8988T (cell line): ENCODE measurements at regions not wholly inside any gene's neighbourhood (a gene's known extent, or its start where the extent isn't known, plus 50 kb on each side); places are given as distances from the start of the nearest gene placed in this dataset.
"Not testable (repeated sequence)": the region's sequence is repeated elsewhere in the genome, so short reads cannot be mapped to it uniquely, and the experiment has no call there.

Experiments used
- DNase-seq: peaks from one replicate; pipeline ENCODE4 v3.0.0; 2011

GRCh38 chr13:44778761-44779484, 202.8 kb upstream of the TSC22D1 start:
- DNase-seq = no peak

GRCh38 chr13:44775290-44775689, 199.2 kb upstream of the TSC22D1 start:
- not testable (repeated sequence) for DNase-seq

DNA sequence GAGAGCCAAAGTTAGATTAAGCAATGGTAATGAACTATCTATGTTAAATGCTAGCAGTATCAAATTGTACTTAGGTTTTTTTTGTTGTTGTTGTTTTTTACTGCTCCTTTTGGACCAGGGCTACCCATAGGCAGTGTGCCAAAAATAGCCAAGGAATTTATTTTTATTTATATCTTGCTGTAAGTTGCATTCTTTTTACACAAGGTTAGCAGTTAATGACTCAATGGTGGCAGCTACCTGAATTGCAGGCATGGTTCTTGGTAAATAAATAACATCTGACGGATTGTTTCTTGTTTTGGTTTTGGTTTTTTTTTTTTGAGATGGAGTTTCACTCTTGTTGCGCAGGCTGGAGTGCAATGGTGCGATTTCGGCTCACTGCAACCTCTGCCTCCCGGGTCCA, 194.8 kb upstream of the TSC22D1 start:
- DNase-seq = no peak

GRCh38 chr13:44769686-44770085, 193.6 kb upstream of the TSC22D1 start:
- DNase-seq = no peak

GRCh38 chr13:44768775-44769581, 192.8 kb upstream of the TSC22D1 start:
- DNase-seq = no peak

- DNase-seq = no peak
Observed at GRCh38 chr13:44768239-44768638, 192.1 kb upstream of the TSC22D1 start.

DNA sequence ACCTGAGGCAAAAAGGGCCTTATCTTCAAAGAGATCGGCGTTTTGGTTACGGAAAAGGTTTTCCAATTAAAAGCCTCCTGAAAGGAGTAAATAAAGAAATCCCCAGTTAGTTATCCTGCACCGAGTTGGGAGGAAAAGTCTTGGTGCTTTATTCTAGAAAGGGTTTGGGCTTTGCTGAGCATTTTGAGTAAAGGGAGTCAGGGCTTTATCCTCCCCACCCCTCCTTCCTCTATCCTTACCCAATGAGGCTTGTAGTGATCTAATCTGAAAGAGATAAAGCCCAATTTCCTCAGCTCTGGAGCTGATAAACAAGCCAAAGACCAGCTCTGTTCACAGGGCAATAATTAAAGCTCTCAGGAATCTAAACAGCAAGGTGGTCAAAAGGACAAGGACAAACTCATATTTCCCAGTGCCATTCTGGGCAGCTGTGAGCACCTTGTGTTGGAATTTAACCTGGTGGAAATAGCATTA, 188.9 kb upstream of the TSC22D1 start:
- no peak for DNase-seq

DNA sequence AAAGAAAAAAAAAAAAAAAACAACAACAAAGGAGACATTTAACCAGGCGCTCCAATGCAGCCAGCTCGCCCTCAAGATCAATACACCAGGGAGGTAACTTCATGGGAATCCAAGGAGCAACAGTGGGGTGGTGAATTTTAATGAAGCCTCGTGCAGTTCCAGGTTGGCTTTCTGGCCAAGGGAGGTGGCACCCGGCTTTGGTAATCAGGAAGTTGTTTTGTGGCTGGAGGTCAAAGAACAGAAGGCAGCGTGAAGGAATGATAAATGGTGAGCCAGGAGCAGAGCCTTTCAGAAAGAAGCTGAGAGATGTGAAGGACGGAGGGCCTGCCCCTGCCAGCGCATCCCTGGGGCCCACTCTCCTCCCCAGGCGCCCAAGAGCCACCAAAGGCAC, 188.2 kb upstream of the TSC22D1 start:
- DNase-seq = no peak

DNA sequence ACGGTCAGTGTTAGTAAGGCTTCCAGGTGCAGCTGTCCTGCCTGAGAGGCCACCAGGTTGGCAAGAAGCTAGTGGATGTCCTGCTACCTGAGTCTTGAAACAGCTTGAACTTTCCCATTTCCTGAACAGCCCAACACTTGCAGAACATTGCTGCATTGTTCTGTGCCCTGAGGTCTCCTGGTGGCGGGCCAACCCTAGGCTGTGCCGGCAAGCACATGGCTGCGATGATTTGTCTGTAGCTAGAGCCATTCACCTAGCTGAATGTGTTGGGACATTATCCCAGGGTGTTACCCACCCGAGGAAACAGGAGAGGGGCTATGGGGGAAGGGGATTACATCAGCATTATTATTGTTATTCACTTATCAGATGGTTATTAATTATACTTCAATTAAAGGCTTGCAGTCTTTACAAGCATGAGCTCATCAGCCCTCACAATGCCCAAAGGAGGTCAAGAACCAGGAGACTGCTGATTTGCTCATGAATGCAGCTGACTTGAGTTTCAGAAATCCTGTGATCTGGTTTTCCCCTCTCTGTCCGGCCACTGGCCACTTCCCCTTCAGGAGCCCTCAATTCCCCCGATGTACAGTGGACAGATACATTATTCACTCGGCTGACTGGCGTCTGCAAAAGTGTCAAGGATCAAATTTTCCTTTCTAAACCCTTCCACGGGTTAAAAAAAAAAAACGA, 187.6 kb upstream of the TSC22D1 start:
- no peak for DNase-seq

GRCh38 chr13:44762911-44763310, 186.8 kb upstream of the TSC22D1 start:
- DNase-seq = no peak

- DNase-seq = no peak
Observed at GRCh38 chr13:44760434-44760833, 184.3 kb upstream of the TSC22D1 start.

DNA sequence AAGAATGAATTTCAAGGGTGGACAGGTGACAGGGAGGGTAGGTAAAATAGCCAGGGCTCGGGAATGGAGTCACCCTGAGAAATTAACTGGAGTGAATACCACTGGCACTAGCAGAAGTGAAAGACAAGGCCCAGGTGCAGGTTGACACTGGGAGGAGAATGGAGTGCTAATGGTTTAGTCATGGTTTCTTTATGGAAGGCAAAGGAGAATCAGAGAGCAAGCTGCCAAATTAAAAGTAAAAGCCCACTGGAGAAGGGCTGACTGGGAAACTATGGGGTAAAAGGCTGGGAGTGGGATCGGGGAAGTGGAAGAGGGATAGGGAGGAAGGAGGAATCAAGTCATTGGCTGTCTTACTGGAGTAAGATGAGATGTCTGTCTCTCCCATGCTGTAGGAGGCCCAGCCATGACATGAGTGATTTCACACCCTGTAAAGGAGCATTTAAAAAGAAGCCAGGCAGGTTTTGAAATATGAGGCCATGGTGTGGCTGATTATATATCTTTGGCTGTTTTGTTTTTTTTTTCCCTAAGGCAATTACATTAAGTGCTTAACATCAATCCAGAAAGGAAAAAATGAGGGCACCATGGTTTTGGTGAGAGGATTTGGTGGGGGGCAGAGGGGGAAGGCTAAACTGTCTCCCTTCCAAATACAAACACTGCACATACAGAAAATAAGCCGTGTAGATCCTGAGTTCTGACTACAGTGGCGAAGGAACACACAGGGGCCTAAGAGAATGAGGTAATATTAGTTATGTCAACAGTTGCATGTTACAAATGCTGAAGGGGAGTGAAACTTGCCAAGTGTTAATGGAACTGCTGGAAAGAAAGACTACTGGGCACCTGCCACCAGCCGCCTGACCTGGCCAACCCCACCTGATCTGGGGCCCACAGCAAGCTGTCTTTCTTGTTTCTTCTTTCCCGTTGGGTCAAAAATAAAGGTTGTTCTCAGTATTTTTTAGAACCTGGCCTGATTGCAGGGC, 183.5 kb upstream of the TSC22D1 start:
- DNase-seq = no peak

DNA sequence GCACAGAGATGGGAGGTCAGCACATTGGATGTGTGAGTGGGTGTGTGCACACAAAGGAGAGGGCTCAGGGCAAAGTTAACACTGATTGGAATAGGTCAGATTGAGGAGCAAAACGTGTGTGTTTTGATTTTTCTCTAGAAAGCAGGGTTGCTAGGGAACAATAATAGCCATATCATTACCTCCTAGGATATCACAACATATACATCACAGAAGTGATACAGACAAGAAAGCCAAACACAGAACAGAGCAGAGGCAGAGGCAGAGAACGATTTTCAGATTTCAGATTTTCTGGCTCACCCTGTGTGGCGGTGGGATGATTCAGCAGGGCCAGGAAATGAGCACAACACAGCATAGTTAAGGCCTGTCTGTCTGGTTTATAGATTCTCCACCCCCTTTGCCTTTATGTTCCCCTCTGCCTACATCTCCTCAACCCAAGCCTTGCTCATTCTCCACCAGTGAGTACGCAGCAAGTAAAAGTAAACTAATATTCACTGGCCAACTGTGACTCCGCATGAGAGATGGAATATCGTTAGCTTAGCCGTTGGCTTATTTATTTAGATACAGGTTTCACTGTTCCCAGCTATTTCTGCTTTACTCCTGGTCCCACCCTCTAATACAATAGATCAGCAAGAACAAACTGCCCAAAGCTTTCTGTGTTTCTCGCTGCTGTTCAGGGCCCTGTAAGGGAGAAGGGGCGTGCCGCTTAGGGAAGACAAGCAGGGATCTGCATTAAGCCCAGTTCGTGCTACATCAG, 182.7 kb upstream of the TSC22D1 start:
- no peak for DNase-seq

DNA sequence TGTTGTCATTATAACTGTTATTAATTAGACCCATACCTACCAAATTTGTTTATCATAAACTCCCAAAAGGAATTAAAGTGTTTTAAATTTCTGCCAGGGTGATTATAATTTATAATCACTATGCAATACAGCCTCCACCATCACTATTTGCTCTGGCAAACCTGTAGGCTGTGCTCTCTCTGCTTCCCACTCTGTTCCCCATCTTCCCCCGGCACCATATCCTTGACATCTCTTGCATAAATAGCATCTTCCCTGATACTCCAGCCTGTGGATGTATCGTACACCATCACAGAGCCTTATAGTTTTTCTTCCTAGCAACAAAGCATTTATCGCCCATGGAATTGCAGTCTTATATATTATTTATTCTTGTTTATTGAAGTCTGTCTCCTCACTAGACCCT, 181.5 kb upstream of the TSC22D1 start:
- no peak for DNase-seq

DNA sequence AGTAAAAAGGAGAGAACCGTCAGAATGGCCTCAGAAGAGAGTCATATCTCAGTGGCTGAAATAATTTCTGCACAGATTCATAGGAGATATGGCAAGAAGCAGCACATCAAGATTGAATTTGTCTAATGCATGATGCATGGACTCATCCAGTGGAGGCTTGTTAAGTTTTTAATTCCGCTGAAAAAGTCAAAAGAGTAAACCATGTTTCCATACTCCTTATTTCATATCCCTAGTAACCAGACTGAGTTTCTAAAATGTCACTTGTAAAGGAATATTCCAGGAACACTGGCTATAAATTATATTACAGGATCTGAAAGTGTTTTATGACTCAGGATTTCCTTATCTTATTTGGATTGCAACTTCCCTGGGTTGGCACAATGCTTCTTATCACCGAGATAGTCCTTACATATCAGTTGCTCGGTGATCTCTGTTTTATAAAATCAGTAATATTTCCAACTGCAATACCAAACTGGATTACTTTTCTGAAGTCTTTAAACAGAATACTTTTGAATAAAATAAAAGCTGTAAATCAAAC, 180.2 kb upstream of the TSC22D1 start:
- DNase-seq = no peak

- DNase-seq = no peak
Observed at GRCh38 chr13:44755872-44756271, 179.7 kb upstream of the TSC22D1 start.

GRCh38 chr13:44752164-44752563, 176.0 kb upstream of the TSC22D1 start:
- no peak for DNase-seq

DNA sequence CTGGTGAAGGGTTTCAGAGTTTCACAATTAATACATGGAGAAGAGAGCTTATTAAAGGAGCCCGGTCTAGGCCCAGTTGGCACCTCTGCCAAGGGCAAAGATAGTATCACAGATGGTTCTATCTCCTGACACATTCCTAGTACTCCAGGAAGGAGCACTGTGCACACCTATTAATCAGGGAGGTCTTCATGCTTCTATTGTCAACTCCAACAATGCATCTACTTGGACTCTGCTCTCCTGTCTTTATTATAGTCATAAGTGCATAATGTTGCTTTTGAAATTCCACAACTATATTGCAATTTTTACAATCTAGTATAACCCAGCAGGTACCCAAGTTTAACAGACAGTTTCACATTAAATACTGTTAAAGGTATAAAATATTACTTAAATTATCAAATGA, 174.5 kb upstream of the TSC22D1 start:
- DNase-seq = no peak

GRCh38 chr13:44749906-44750305, 173.8 kb upstream of the TSC22D1 start:
- no peak for DNase-seq

DNA sequence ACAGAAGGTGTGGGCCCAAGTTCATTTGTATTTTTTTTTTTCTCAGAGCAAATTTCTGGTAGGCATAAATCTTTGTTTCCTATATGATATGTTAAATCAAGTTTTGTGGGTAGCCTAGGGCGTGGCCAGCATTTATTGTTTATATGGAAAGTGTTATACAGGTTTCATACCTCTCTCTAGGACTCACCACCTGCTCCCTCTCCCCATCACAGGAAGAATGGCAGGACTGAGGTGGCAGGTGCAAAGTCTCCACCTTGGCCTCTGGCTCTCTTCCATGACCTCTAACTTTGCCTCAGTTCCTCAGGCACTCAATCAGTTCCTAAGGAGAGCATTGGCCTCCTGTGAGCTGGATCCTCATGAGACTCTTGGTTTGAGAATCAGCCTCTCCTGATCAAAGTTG, 172.3 kb upstream of the TSC22D1 start:
- DNase-seq = no peak

- no peak for DNase-seq
Observed at GRCh38 chr13:44747179-44747578, 171.0 kb upstream of the TSC22D1 start.
